Peyer's patch (tissue), 4 donors: ENCODE measurements at regions not wholly inside any gene's neighbourhood (a gene's known extent, or its start where the extent isn't known, plus 50 kb on each side); places are given as distances from the start of the nearest gene placed in this dataset.

Experiments
- DNase-seq, 3 donors: peaks; one replicate each; pipeline ENCODE4 v3.0.0-alpha.2; 2017 to 2019
- H3K27ac ChIP-seq, 4 donors: fragments of 200-600 bp; sonication (generic); one replicate each; pipeline ENCODE4 v1.5.1; 2016 to 2019
- H3K27me3 ChIP-seq, 2 donors: fragments of 200-600 bp; sonication (generic); one replicate each; pipeline ENCODE4 v1.5.1; 2019
- H3K36me3 ChIP-seq, 3 donors: fragments of 200-600 bp; sonication (generic); one replicate each; pipeline ENCODE4 v1.5.1; 2016 to 2019
- H3K4me1 ChIP-seq, 4 donors: fragments of 200-600 bp; sonication (generic); one replicate each; pipeline ENCODE4 v1.5.1; 2016 to 2019
- H3K4me3 ChIP-seq, 4 donors: fragments of 200-600 bp; sonication (generic); 1 replicate in 3 of 4; 2 replicates in 1 of 4; pipeline ENCODE4 v1.5.1; 2016 to 2019; ENCODE audit warnings: mild to moderate bottlenecking in 1 of 4
- H3K9me3 ChIP-seq, 4 donors: fragments of 200-600 bp; sonication (generic); one replicate each; pipeline ENCODE4 v1.5.1; 2016 to 2019; ENCODE audit warnings: mild to moderate bottlenecking in 1 of 4
- CTCF ChIP-seq, 6 experiments: fragments of 450-650 bp in 4 of 6; fragments of 200-600 bp in 2 of 6; sonication (generic) in 1 of 6; IDR thresholded peaks; one replicate each; pipeline ENCODE4 v1.5.1; 2017 to 2019; ENCODE audit warnings: antibody characterized with exemption in 6 of 6, mild to moderate bottlenecking in 3 of 6, moderate library complexity in 1 of 6
- POLR2A ChIP-seq, 2 donors: fragments of 450-650 bp; IDR thresholded peaks; one replicate each; pipeline ENCODE4 v1.5.1; 2017; ENCODE audit warnings: antibody characterized with exemption in 2 of 2, mild to moderate bottlenecking in 2 of 2, moderate library complexity in 2 of 2

- H3K4me1 ChIP-seq = no peaks in the 10 kb centered on the region
- no peaks in the 10 kb centered on the region for H3K9me3 ChIP-seq
- no peak for TF ChIP-seq CTCF (IDR thresholded peaks at IDR 0.05)
- TF ChIP-seq POLR2A (IDR thresholded peaks at IDR 0.05) = no peak
- no peaks in the 10 kb centered on the region for H3K36me3 ChIP-seq
- DNase-seq = no peak
- H3K27ac ChIP-seq = no peak overlapping the region
- no peak overlapping the region for H3K4me3 ChIP-seq
- H3K27me3 ChIP-seq = no peaks in the 10 kb centered on the region
Observed at GRCh38 chr4:41461780-41462307, 76.1 kb upstream of the LIMCH1 start.

- no peaks in the 10 kb centered on the region for H3K9me3 ChIP-seq
- no peaks in the 10 kb centered on the region for H3K4me1 ChIP-seq
- H3K4me3 ChIP-seq = no peak overlapping the region
- no peaks in the 10 kb centered on the region for H3K36me3 ChIP-seq
- no peaks in the 10 kb centered on the region for H3K27me3 ChIP-seq
- H3K27ac ChIP-seq = no peak overlapping the region
- DNase-seq = no peak
- no peak for TF ChIP-seq POLR2A (IDR thresholded peaks at IDR 0.05)
- no peak for TF ChIP-seq CTCF (IDR thresholded peaks at IDR 0.05)
Observed at GRCh38 chr4:41465146-41465761, 72.7 kb upstream of the LIMCH1 start.

- H3K27me3 ChIP-seq = no peaks in the 10 kb centered on the region
- H3K36me3 ChIP-seq = no peaks in the 10 kb centered on the region
- TF ChIP-seq CTCF (IDR thresholded peaks at IDR 0.05) (no peak), POLR2A (IDR thresholded peaks at IDR 0.05) (no peak)
- H3K27ac ChIP-seq = no peak overlapping the region
- H3K9me3 ChIP-seq = no peaks in the 10 kb centered on the region
- DNase-seq = no peak
- H3K4me1 ChIP-seq = no peaks in the 10 kb centered on the region
- no peak overlapping the region for H3K4me3 ChIP-seq
Observed at GRCh38 chr4:41466249-41466648, 71.7 kb upstream of the LIMCH1 start.

- Histone ChIP-seq H3K9me3 (no peaks in the 10 kb centered on the region), H3K27me3 (no peaks in the 10 kb centered on the region), H3K4me1 (no peaks in the 10 kb centered on the region), H3K4me3 (no peak overlapping the region), H3K27ac (no peak overlapping the region), H3K36me3 (no peaks in the 10 kb centered on the region)
- no peak for DNase-seq
- TF ChIP-seq CTCF (IDR thresholded peaks at IDR 0.05) (no peak), POLR2A (IDR thresholded peaks at IDR 0.05) (no peak)
Observed at GRCh38 chr4:41468122-41468521, 69.8 kb upstream of the LIMCH1 start.

GRCh38 chr4:41471126-41472071 lies 66.6 kb upstream of the LIMCH1 start:
- no peaks in the 10 kb centered on the region for H3K27me3 ChIP-seq
- no peak for DNase-seq
- no peaks in the 10 kb centered on the region for H3K4me1 ChIP-seq
- H3K9me3 ChIP-seq = no peaks in the 10 kb centered on the region
- TF ChIP-seq POLR2A (IDR thresholded peaks at IDR 0.05) (no peak), CTCF (IDR thresholded peaks at IDR 0.05) (no peak)
- H3K4me3 ChIP-seq = no peak overlapping the region
- H3K27ac ChIP-seq = no peak overlapping the region
- no peaks in the 10 kb centered on the region for H3K36me3 ChIP-seq
